Sigmoid colon (tissue), 6 donors: ENCODE measurements at regions not wholly inside any gene's neighbourhood (a gene's known extent, or its start where the extent isn't known, plus 50 kb on each side); places are given as distances from the start of the nearest gene placed in this dataset.
A peak's percentile ranks its signal among the peaks of the same experiment; 100 is the strongest.

Source experiments
- DNase-seq: peaks from one replicate; pipeline ENCODE4 v3.0.0-alpha.2; 2019
- H3K27ac ChIP-seq, 4 donors: fragments of 200-600 bp; sonication (generic); one replicate each; pipeline ENCODE4 v1.5.1; 2016 to 2019; ENCODE audit warnings: mild to moderate bottlenecking in 1 of 4
- H3K27me3 ChIP-seq, 3 donors: fragments of 200-600 bp; sonication (generic); one replicate each; pipeline ENCODE4 v1.5.1; 2019; ENCODE audit warnings: mild to moderate bottlenecking in 1 of 3
- H3K36me3 ChIP-seq, 4 donors: fragments of 200-600 bp; sonication (generic); one replicate each; pipeline ENCODE4 v1.5.1; 2016 to 2019
- H3K4me1 ChIP-seq, 4 donors: fragments of 200-600 bp; sonication (generic); one replicate each; pipeline ENCODE4 v1.5.1; 2017 to 2019
- H3K4me3 ChIP-seq, 4 donors: fragments of 200-600 bp; sonication (generic); one replicate each; pipeline ENCODE4 v1.5.1; 2017 to 2019; ENCODE audit warnings: mild to moderate bottlenecking in 2 of 4, moderate library complexity in 1 of 4
- H3K9me3 ChIP-seq, 4 donors: fragments of 200-600 bp in 3 of 4; sonication (generic) in 3 of 4; one replicate each; pipeline versions ENCODE4 v1.5.1 to v1.6.1; 2013 to 2019
- CTCF ChIP-seq, 4 experiments: fragments of 450-650 bp in 3 of 4; fragments of 200-600 bp in 1 of 4; IDR thresholded peaks; one replicate each; pipeline ENCODE4 v1.5.1; 2016 to 2019; ENCODE audit warnings: antibody characterized with exemption in 4 of 4, mild to moderate bottlenecking in 3 of 4, moderate library complexity in 2 of 4
- EP300 ChIP-seq, 4 donors: sonication (generic); formaldehyde crosslinking; IDR thresholded peaks; one replicate each; pipeline ENCODE4 v1.6.1; 2017; ENCODE audit warnings: antibody characterized with exemption in 4 of 4
- POLR2A ChIP-seq, 2 donors: fragments of 450-650 bp; IDR thresholded peaks; one replicate each; pipeline ENCODE4 v1.6.1; 2016; ENCODE audit warnings: antibody characterized with exemption in 2 of 2, mild to moderate bottlenecking in 2 of 2, moderate library complexity in 2 of 2
- POLR2AphosphoS5 ChIP-seq, 4 donors: sonication (generic); formaldehyde crosslinking; IDR thresholded peaks; one replicate each; pipeline ENCODE4 v1.6.1; 2017; ENCODE audit warnings: antibody characterized with exemption in 4 of 4
- WGBS, 2 donors: extraction: QIAGEN DNeasy Blood & Tissue Kit; methylation state at CpG; one replicate each; pipeline ENCODE4 v1.1.7; 2013; 5-methylcytosine and 5-hydroxymethylcytosine counted together
- intact Hi-C: fragments of 100-400 bp; cut with DNase I; formaldehyde crosslinking; loops from one replicate; pipeline ENCODE4 v1.15.1; 2023
- donor health status: healthy with polysubstance abuse.
- donor health status: healthy.

GRCh38 chr11:112553205-112553731 is 292.6 kb upstream of the PLET1 start:
- intact Hi-C loops = no loop called here
- no peaks in the 10 kb centered on the region for H3K4me1 ChIP-seq
- H3K4me3 ChIP-seq = no peak overlapping the region
- no peak overlapping the region for H3K27ac ChIP-seq
- 77 to 87% methylated on average over 4 of the region's 4 CpGs for WGBS, 2 donors
- H3K9me3 ChIP-seq = no peaks in the 10 kb centered on the region
- no peaks in the 10 kb centered on the region for H3K27me3 ChIP-seq
- no peaks in the 10 kb centered on the region for H3K36me3 ChIP-seq
- no peak for DNase-seq
- TF ChIP-seq CTCF (IDR thresholded peaks at IDR 0.05) (no peak), EP300 (IDR thresholded peaks at IDR 0.05) (no peak), POLR2A (IDR thresholded peaks at IDR 0.05) (no peak), POLR2AphosphoS5 (IDR thresholded peaks at IDR 0.05) (no peak)

- Histone ChIP-seq H3K27me3 (no peaks in the 10 kb centered on the region), H3K4me3 (no peak overlapping the region), H3K9me3 (no peaks in the 10 kb centered on the region), H3K4me1 (no peaks in the 10 kb centered on the region), H3K27ac (no peak overlapping the region), H3K36me3 (no peaks in the 10 kb centered on the region)
- 68 to 85% methylated on average over 4 of the region's 4 CpGs for WGBS, 2 donors
- intact Hi-C loops = no loop called here
- TF ChIP-seq CTCF (IDR thresholded peaks at IDR 0.05) = no peak
- TF ChIP-seq POLR2A (IDR thresholded peaks at IDR 0.05) = no peak
- no peak for TF ChIP-seq EP300 (IDR thresholded peaks at IDR 0.05)
- no peak for TF ChIP-seq POLR2AphosphoS5 (IDR thresholded peaks at IDR 0.05)
- DNase-seq = no peak
Observed at GRCh38 chr11:112554586-112554985, 293.9 kb upstream of the PLET1 start.

- DNase-seq = peak; percentile 71
- 56 to 68% methylated on average over 10 of the region's 10 CpGs for WGBS, 2 donors
- Histone ChIP-seq H3K36me3 (no peaks in the 10 kb centered on the region), H3K27ac (no peak overlapping the region), H3K27me3 (no peaks in the 10 kb centered on the region), H3K4me3 (no peak overlapping the region), H3K9me3 (no peaks in the 10 kb centered on the region), H3K4me1 (no peaks in the 10 kb centered on the region)
- no peak for TF ChIP-seq EP300 (IDR thresholded peaks at IDR 0.05)
- TF ChIP-seq CTCF (IDR thresholded peaks at IDR 0.05) = peak in 3 of 4 experiments; percentile 27 to 46 (median 41)
- intact Hi-C loops = loop anchor here (5.0 kb wide), 1 partner anchor 263 kb away; no protein-coding TSS in a partner anchor
Observed at GRCh38 chr11:112555491-112556364, 295.1 kb upstream of the PLET1 start.

GRCh38 chr11:112558691-112559090 is 298.0 kb upstream of the PLET1 start:
- Histone ChIP-seq H3K4me3 (no peak overlapping the region), H3K9me3 (no peaks in the 10 kb centered on the region), H3K36me3 (no peaks in the 10 kb centered on the region), H3K4me1 (peaks cover 0 to 6% (median 4%) of the 10 kb centered on the region in 4 donors), H3K27me3 (no peaks in the 10 kb centered on the region), H3K27ac (no peak overlapping the region)
- 77 to 89% methylated on average over 7 of the region's 7 CpGs for WGBS, 2 donors
- intact Hi-C loops = loop anchor here (5.0 kb wide), 1 partner anchor 266 kb away; no protein-coding TSS in a partner anchor
- TF ChIP-seq POLR2A (IDR thresholded peaks at IDR 0.05) = no peak
- TF ChIP-seq CTCF (IDR thresholded peaks at IDR 0.05) = no peak
- no peak for TF ChIP-seq EP300 (IDR thresholded peaks at IDR 0.05)
- TF ChIP-seq POLR2AphosphoS5 (IDR thresholded peaks at IDR 0.05) = no peak
- DNase-seq = no peak
